ENCODE measurements at regions not wholly inside any gene's neighbourhood (a gene's known extent, or its start where the extent isn't known, plus 50 kb on each side); places are given as distances from the start of the nearest gene placed in this dataset.

DNA sequence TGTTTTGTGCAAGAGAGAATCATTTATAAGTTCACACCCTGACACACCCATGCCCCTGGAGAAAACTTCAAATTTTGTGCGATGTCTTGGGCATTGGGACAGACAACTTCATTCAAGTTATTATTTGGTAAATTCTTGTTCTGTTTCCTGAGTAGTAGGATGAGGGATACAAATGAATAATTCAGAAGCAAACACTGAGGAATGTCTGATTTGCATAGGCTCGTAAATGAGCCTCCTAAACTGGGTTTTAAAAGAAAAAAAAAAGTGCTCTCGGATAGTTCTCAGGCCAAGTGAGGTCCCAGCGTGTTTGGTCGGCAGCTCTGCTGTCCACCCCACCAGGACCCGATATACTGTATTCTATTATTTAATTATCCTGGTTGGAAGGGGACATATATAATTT is 134.7 kb upstream of the CPM start:
- Histone ChIP-seq H3K4me3 (ENCODE audit: low read depth in 1 of 2, low read length in 2 of 2) (no peak overlapping the region), H3K9me3 (ENCODE audit: control insufficient read depth in 2 of 2, insufficient read depth in 1 of 2, low read depth in 1 of 2, low read length in 1 of 2) (no peaks in the 10 kb centered on the region), H3K4me1 (ENCODE audit: control insufficient read depth in 2 of 2, insufficient read depth in 2 of 2, low read length in 1 of 2) (no peaks in the 10 kb centered on the region), H3K27me3 (ENCODE audit: control insufficient read depth in 1 of 2, insufficient read depth in 2 of 2, low read length in 2 of 2) (no peaks in the 10 kb centered on the region), H3K36me3 (ENCODE audit: control insufficient read depth in 2 of 2, insufficient read depth in 2 of 2, low read length in 1 of 2) (no peaks in the 10 kb centered on the region), H3K27ac (ENCODE audit: low read depth in 2 of 2, low read length in 1 of 2) (no peak overlapping the region)
- 78 to 90% methylated on average over 6 of the region's 6 CpGs for WGBS, 2 donors

DNA sequence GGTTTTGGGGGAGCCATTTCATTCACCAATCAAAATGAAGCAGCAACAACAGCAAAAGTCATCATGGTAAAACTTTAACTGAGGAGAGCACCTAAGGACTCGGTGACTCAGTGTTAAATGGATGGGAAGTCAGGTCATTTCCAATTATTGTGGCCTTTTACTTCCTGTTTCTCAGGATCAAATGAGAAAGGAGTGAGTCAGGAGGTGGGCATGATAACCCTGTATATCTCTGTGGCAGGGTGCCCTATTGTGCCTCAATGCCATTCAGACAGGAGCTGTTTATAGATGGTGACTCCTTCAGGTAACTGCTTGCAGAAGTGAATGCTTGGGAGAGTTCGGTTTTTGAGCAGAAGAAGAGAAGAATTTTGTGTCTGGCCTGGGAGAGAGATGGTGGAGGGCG is 135.5 kb upstream of the CPM start:
- Histone ChIP-seq H3K4me3 (ENCODE audit: low read depth in 1 of 2, low read length in 2 of 2) (no peak overlapping the region), H3K9me3 (ENCODE audit: control insufficient read depth in 2 of 2, insufficient read depth in 1 of 2, low read depth in 1 of 2, low read length in 1 of 2) (no peaks in the 10 kb centered on the region), H3K27me3 (ENCODE audit: control insufficient read depth in 1 of 2, insufficient read depth in 2 of 2, low read length in 2 of 2) (no peaks in the 10 kb centered on the region), H3K36me3 (ENCODE audit: control insufficient read depth in 2 of 2, insufficient read depth in 2 of 2, low read length in 1 of 2) (no peaks in the 10 kb centered on the region), H3K4me1 (ENCODE audit: control insufficient read depth in 2 of 2, insufficient read depth in 2 of 2, low read length in 1 of 2) (no peaks in the 10 kb centered on the region), H3K27ac (ENCODE audit: low read depth in 2 of 2, low read length in 1 of 2) (no peak overlapping the region)
- 63 to 76% methylated on average over 3 of the region's 3 CpGs for WGBS, 2 donors

DNA sequence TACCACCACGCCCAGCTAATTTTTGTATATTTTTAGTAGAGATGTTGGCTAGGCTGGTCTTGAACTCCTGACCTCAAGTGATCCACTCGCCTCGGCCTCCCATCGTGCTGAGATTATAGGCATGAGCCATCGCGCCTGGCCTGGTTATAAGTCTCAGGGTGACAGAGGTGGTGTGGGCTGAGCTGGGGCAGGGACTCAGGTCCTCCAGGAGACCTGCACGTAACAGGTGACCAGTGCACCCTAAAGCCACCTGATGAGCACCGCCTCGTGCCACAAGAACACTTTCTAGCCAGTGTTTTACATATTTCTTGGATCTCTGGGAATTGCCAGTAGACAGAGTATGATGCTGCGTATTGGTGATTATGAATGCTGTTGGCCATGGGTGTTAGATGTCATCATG is 136.5 kb upstream of the CPM start:
- Histone ChIP-seq H3K27me3 (ENCODE audit: control insufficient read depth in 1 of 2, insufficient read depth in 2 of 2, low read length in 2 of 2) (no peaks in the 10 kb centered on the region), H3K4me3 (ENCODE audit: low read depth in 1 of 2, low read length in 2 of 2) (no peak overlapping the region), H3K4me1 (ENCODE audit: control insufficient read depth in 2 of 2, insufficient read depth in 2 of 2, low read length in 1 of 2) (no peaks in the 10 kb centered on the region), H3K9me3 (ENCODE audit: control insufficient read depth in 2 of 2, insufficient read depth in 1 of 2, low read depth in 1 of 2, low read length in 1 of 2) (no peaks in the 10 kb centered on the region), H3K27ac (ENCODE audit: low read depth in 2 of 2, low read length in 1 of 2) (no peak overlapping the region), H3K36me3 (ENCODE audit: control insufficient read depth in 2 of 2, insufficient read depth in 2 of 2, low read length in 1 of 2) (no peaks in the 10 kb centered on the region)
- WGBS, 2 donors, result 87 to 88% methylated on average over 10 of the region's 10 CpGs

DNA sequence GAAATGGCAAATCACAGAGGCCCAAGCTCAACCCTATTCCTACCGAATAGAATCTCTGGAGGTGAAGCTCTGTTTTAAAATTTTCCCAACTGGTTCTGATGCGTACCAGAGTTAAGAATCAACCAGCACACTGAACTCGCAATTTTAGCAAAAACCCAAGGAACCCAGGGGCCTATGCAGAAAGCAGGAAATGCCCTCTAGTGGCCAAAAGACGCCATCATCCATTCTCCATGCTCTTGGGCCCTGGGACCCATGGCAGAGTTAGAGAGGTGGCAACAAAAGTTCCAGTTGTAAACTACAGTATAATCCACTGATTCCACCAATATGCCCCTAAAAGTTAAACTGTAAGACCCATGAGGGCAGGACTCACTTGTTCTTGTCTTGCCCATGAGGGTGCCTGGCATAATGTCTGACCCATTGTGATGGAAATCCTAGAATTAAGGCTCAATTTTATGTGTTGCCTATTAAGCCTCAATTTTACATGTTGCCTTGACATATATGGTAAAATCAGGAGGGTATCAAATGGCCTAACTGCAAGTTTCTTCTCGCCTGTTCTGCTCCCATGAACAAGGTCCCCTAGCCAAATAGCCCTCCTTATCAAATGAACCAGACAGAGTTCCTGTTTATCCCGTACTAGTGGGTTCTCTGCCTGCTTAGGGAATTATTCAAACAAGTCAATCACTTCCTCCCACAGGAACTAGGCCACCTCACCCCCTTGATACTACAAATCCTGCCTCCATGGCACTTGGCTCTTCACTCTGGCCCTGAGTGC is 137.5 kb upstream of the CPM start:
- Histone ChIP-seq H3K27ac (ENCODE audit: low read depth in 2 of 2, low read length in 1 of 2) (no peak overlapping the region), H3K27me3 (ENCODE audit: control insufficient read depth in 1 of 2, insufficient read depth in 2 of 2, low read length in 2 of 2) (no peaks in the 10 kb centered on the region), H3K36me3 (ENCODE audit: control insufficient read depth in 2 of 2, insufficient read depth in 2 of 2, low read length in 1 of 2) (no peaks in the 10 kb centered on the region), H3K4me1 (ENCODE audit: control insufficient read depth in 2 of 2, insufficient read depth in 2 of 2, low read length in 1 of 2) (no peaks in the 10 kb centered on the region), H3K9me3 (ENCODE audit: control insufficient read depth in 2 of 2, insufficient read depth in 1 of 2, low read depth in 1 of 2, low read length in 1 of 2) (no peaks in the 10 kb centered on the region), H3K4me3 (ENCODE audit: low read depth in 1 of 2, low read length in 2 of 2) (no peak overlapping the region)
- WGBS, 2 donors, result 31 to 34% methylated on average over 6 of the region's 6 CpGs

DNA sequence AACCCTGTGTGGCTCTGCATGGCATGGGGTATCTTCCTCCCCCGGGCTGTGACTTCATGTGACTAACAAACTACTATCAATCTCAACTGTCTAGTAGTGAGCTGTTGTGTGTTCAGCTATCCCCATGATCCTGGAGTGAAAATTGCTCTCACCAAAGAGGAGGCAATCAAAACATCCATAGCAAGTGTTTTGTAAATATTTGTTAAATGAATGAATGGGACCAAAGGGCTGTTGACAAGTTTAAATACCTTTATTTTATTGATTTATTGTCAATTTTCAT is 138.1 kb upstream of the CPM start:
- H3K4me3 ChIP-seq (ENCODE audit: low read depth in 1 of 2, low read length in 2 of 2), result no peak overlapping the region
- no peaks in the 10 kb centered on the region for H3K4me1 ChIP-seq (ENCODE audit: control insufficient read depth in 2 of 2, insufficient read depth in 2 of 2, low read length in 1 of 2)
- WGBS, 2 donors, result 69 to 81% methylated on average over 1 of the region's 1 CpG
- no peaks in the 10 kb centered on the region for H3K27me3 ChIP-seq (ENCODE audit: control insufficient read depth in 1 of 2, insufficient read depth in 2 of 2, low read length in 2 of 2)
- no peaks in the 10 kb centered on the region for H3K9me3 ChIP-seq (ENCODE audit: control insufficient read depth in 2 of 2, insufficient read depth in 1 of 2, low read depth in 1 of 2, low read length in 1 of 2)
- no peak overlapping the region for H3K27ac ChIP-seq (ENCODE audit: low read depth in 2 of 2, low read length in 1 of 2)
- H3K36me3 ChIP-seq (ENCODE audit: control insufficient read depth in 2 of 2, insufficient read depth in 2 of 2, low read length in 1 of 2), result no peaks in the 10 kb centered on the region

DNA sequence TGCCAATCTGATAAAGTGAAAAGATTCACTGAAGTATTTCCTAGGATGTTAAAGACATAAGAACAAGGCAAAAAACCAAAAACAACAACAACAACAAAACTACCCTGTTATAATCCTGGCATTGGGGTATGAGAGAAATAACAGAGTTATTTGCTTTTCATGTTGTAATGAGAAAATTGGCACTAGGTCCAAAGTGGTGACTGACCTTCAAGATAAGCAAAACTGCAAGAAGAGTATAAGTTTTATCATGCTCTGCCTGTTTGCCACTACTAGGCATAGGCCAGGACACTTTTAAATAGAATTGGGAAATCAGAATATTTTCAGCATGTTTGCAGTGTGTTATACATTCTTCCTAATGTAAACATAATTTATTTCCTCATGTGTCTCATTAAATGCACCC is 140.1 kb upstream of the CPM start:
- Histone ChIP-seq H3K4me1 (ENCODE audit: control insufficient read depth in 2 of 2, insufficient read depth in 2 of 2, low read length in 1 of 2) (no peaks in the 10 kb centered on the region), H3K4me3 (ENCODE audit: low read depth in 1 of 2, low read length in 2 of 2) (no peak overlapping the region), H3K36me3 (ENCODE audit: control insufficient read depth in 2 of 2, insufficient read depth in 2 of 2, low read length in 1 of 2) (no peaks in the 10 kb centered on the region), H3K27me3 (ENCODE audit: control insufficient read depth in 1 of 2, insufficient read depth in 2 of 2, low read length in 2 of 2) (peaks cover 0 to 2% of the 10 kb centered on the region in 2 donors), H3K9me3 (ENCODE audit: control insufficient read depth in 2 of 2, insufficient read depth in 1 of 2, low read depth in 1 of 2, low read length in 1 of 2) (no peaks in the 10 kb centered on the region), H3K27ac (ENCODE audit: low read depth in 2 of 2, low read length in 1 of 2) (no peak overlapping the region)

DNA sequence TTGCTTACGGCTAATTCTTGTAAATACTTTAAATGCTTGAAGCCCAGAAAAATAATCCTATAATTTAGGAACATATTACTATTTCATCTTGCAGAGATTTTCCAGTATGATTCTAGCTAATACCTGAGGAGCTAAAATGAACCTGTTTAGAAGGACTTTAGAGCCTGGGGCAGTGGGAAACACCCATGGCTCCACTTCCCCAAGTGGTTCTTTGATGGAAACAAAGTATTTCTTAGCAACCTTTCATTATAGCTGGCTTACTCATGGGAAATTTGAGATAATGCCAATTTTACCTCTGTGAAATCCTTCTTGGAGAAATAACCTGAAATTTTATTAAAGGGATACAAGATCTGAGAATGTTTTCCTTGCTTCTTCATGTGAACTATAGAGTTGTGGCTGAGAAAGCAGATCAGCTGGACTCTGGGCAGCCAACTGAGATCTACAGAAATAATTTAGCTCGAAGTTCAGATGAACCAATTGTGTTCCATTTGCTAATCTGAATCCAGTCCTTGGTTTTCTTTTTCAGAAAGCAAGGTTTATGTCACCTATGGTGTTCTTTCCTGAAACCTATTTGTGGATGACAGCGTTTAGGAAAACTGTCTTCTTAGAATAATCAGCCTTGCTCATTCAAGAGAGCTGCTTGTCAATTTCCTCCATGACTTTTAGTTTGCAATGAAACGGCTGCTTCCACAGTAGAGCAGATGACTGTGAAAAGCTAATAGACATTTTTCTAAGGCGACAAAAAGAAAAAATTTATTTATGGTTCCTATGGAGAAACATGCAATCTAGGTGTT is 141.8 kb upstream of the CPM start:
- no peaks in the 10 kb centered on the region for H3K9me3 ChIP-seq (ENCODE audit: control insufficient read depth in 2 of 2, insufficient read depth in 1 of 2, low read depth in 1 of 2, low read length in 1 of 2)
- no peak overlapping the region for H3K4me3 ChIP-seq (ENCODE audit: low read depth in 1 of 2, low read length in 2 of 2)
- H3K27me3 ChIP-seq (ENCODE audit: control insufficient read depth in 1 of 2, insufficient read depth in 2 of 2, low read length in 2 of 2), result peaks cover 0 to 2% of the 10 kb centered on the region in 2 donors
- WGBS, 2 donors, result 58 to 72% methylated on average over 5 of the region's 5 CpGs
- H3K27ac ChIP-seq (ENCODE audit: low read depth in 2 of 2, low read length in 1 of 2), result no peak overlapping the region
- no peaks in the 10 kb centered on the region for H3K36me3 ChIP-seq (ENCODE audit: control insufficient read depth in 2 of 2, insufficient read depth in 2 of 2, low read length in 1 of 2)
- no peaks in the 10 kb centered on the region for H3K4me1 ChIP-seq (ENCODE audit: control insufficient read depth in 2 of 2, insufficient read depth in 2 of 2, low read length in 1 of 2)

DNA sequence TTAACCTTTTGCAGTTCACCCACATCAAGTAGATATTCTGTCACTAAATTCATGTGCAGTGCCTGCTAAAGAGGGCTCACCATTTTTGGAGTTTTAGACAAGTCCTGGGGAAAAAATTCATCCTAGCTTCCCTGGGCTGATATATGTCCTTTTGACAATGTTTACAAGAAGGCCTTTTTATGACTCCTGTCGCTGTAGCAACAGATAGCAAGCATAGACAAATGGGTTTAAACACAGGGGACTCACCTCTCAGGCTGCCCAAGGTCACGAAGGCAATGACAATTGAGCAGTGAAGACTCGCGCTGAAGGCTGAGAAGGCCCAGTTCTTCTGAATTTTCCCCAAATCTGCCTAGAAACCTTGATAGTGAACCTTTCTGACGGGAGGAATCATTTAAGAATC is 150.7 kb upstream of the CPM start:
- Histone ChIP-seq H3K27ac (ENCODE audit: low read depth in 2 of 2, low read length in 1 of 2) (no peak overlapping the region), H3K27me3 (ENCODE audit: control insufficient read depth in 1 of 2, insufficient read depth in 2 of 2, low read length in 2 of 2) (no peaks in the 10 kb centered on the region)

DNA sequence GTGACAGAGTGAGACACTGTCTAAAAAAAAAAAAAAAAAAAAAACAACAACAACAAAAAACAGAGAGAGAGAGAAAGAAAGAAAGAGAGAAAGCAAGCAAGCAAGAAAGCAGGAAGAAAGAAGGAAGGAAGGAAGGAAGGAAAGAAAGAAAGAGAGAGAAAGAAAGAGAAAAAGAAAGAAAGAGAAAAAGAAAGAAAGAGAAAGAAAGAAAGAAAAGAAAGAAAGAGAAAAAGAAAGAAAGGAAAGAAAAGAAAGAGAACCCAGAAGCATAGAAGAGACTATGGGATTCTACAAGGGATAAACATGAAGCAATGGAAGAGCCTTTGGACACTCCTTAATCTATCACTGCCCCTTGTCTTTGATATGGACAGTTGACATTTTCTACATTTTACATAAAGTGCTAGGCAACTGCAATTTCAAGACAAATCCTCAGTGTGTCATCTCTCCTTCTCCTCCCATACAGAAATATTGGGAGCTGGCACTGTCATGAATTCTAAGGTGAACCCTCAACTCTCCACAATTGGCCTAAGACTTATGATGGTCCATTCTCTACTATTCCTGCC is 151.9 kb upstream of the CPM start:
- H3K4me1 ChIP-seq (ENCODE audit: control insufficient read depth in 2 of 2, insufficient read depth in 2 of 2, low read length in 1 of 2), result no peaks in the 10 kb centered on the region
- H3K27me3 ChIP-seq (ENCODE audit: control insufficient read depth in 1 of 2, insufficient read depth in 2 of 2, low read length in 2 of 2), result no peaks in the 10 kb centered on the region
- no peak overlapping the region for H3K27ac ChIP-seq (ENCODE audit: low read depth in 2 of 2, low read length in 1 of 2)
- no peak overlapping the region for H3K4me3 ChIP-seq (ENCODE audit: low read depth in 1 of 2, low read length in 2 of 2)
- H3K36me3 ChIP-seq (ENCODE audit: control insufficient read depth in 2 of 2, insufficient read depth in 2 of 2, low read length in 1 of 2), result no peaks in the 10 kb centered on the region
- H3K9me3 ChIP-seq (ENCODE audit: control insufficient read depth in 2 of 2, insufficient read depth in 1 of 2, low read depth in 1 of 2, low read length in 1 of 2), result no peaks in the 10 kb centered on the region

More for the DNA sequence above, 150.7 kb upstream of the CPM start:
- H3K9me3 ChIP-seq (ENCODE audit: control insufficient read depth in 2 of 2, insufficient read depth in 1 of 2, low read depth in 1 of 2, low read length in 1 of 2), result no peaks in the 10 kb centered on the region
- no peaks in the 10 kb centered on the region for H3K36me3 ChIP-seq (ENCODE audit: control insufficient read depth in 2 of 2, insufficient read depth in 2 of 2, low read length in 1 of 2)
- no peak overlapping the region for H3K4me3 ChIP-seq (ENCODE audit: low read depth in 1 of 2, low read length in 2 of 2)
- H3K4me1 ChIP-seq (ENCODE audit: control insufficient read depth in 2 of 2, insufficient read depth in 2 of 2, low read length in 1 of 2), result no peaks in the 10 kb centered on the region
- WGBS, 2 donors, result 69 to 75% methylated on average over 5 of the region's 5 CpGs

DNA sequence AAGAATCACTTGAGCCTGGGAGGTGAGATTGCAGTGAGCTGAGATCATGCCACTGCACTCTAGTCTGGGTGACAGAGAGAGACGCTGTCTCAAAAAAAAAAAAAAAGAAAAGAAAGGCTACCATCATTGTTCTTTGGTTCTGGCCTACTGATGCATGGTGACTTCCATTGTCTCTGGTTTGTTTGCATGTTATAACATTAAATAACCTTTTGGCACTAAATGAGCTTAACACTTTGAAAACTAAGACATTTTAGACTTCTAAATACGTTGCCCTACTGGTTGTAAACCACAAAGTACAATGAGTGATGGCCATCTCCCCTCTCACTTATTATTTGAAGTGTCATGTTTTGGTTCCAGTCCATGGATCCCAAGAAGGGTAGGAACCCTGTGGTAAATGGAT is 152.9 kb upstream of the CPM start:
- Histone ChIP-seq H3K4me1 (ENCODE audit: control insufficient read depth in 2 of 2, insufficient read depth in 2 of 2, low read length in 1 of 2) (no peaks in the 10 kb centered on the region), H3K27ac (ENCODE audit: low read depth in 2 of 2, low read length in 1 of 2) (no peak overlapping the region), H3K27me3 (ENCODE audit: control insufficient read depth in 1 of 2, insufficient read depth in 2 of 2, low read length in 2 of 2) (no peaks in the 10 kb centered on the region), H3K4me3 (ENCODE audit: low read depth in 1 of 2, low read length in 2 of 2) (no peak overlapping the region), H3K9me3 (ENCODE audit: control insufficient read depth in 2 of 2, insufficient read depth in 1 of 2, low read depth in 1 of 2, low read length in 1 of 2) (no peaks in the 10 kb centered on the region), H3K36me3 (ENCODE audit: control insufficient read depth in 2 of 2, insufficient read depth in 2 of 2, low read length in 1 of 2) (no peaks in the 10 kb centered on the region)
- WGBS, 2 donors, result 79 to 89% methylated on average over 2 of the region's 2 CpGs
